GM12878 (cell line): ENCODE measurements at regions not wholly inside any gene's neighbourhood (a gene's known extent, or its start where the extent isn't known, plus 50 kb on each side); places are given as distances from the start of the nearest gene placed in this dataset.

ENCODE experiments used
- ATAC-seq: fragments of 200-7000 bp; cut with Tn5 transposase; 3 replicates; pipeline ENCODE4 v1.9.1; 2020; ENCODE audit warnings: mild to moderate bottlenecking, moderate library complexity
- BruUV-seq: library from RNA; stranded (reverse); fragments of 400-500 nt; replicated peaks from 2 replicates; lab custom pipeline; 2021; lab: Mats Ljungman, UMichigan
- CTCF ChIA-PET: fragments of 300-600 bp; sonication (Branson Sonifier 250); formaldehyde crosslinking; extraction: SDS; loops from one replicate; lab custom pipeline; 2021; ENCODE audit warnings: inconsistent platforms; lab: Yijun Ruan, JAX
- POLR2A ChIA-PET: fragments of 350-600 bp; formaldehyde crosslinking; extraction: SDS; loops from one replicate; lab custom pipeline; 2021; ENCODE audit warnings: inconsistent platforms; lab: Charles Lee
- RAD21 ChIA-PET: fragments of 300-600 bp; sonication (Branson Sonifier 250); formaldehyde crosslinking; loops from one replicate; lab custom pipeline; 2023; ENCODE audit warnings: antibody characterized with exemption; ENCODE audit not compliant: unreplicated experiment; lab: Charles Lee
- SMC1A ChIA-PET: fragments of 300-600 bp; sonication (Branson Sonifier 250); formaldehyde crosslinking; loops from one replicate; lab custom pipeline; 2023; ENCODE audit not compliant: unreplicated experiment, uncharacterized antibody; lab: Charles Lee
- DNase-seq: peaks from one replicate; pipeline ENCODE4 v3.0.0-alpha.2; 2011; ENCODE audit warnings: low read depth, low spot score
- FAIRE-seq: peaks from 3 replicates; lab custom pipeline; 2011; peaks lifted over from hg19 to GRCh38; lab: Jason Lieb, UNC
- H2AFZ ChIP-seq: 2 replicates; pipeline ENCODE4 v1.6.0; 2011; ENCODE audit warnings: low read depth, low read length, control low read depth; ENCODE audit not compliant: control insufficient read depth
- H3K27ac ChIP-seq: 2 replicates; pipeline ENCODE4 v1.5.1; 2011; ENCODE audit warnings: control low read depth; ENCODE audit not compliant: control insufficient read depth, insufficient read depth
- H3K27me3 ChIP-seq, 2 experiments: replicated peaks in 1 of 2; 2 replicates each; pipeline versions ENCODE4 v1.6.0 to v1.6.1; 2011; ENCODE audit warnings: low read length in 1 of 2; ENCODE audit not compliant: control insufficient read depth in 2 of 2, insufficient read depth in 2 of 2
- H3K36me3 ChIP-seq, 2 experiments: 2 replicates each; pipeline ENCODE4 v1.5.1; 2011; ENCODE audit warnings: low read length in 1 of 2; ENCODE audit not compliant: control insufficient read depth in 2 of 2, insufficient read depth in 2 of 2
- H3K4me1 ChIP-seq: 2 replicates; pipeline ENCODE4 v1.6.1; 2011; ENCODE audit warnings: mild to moderate bottlenecking, low read length, moderate library complexity, mixed read lengths; ENCODE audit not compliant: control insufficient read depth, insufficient read depth
- H3K4me2 ChIP-seq: 2 replicates; pipeline ENCODE4 v1.6.0; 2011; ENCODE audit warnings: control low read depth; ENCODE audit not compliant: control insufficient read depth, insufficient read depth
- H3K4me3 ChIP-seq: fragments of 200-600 bp; sonication (generic); 2 replicates; pipeline ENCODE4 v1.5.1; 2016
- H3K79me2 ChIP-seq: 2 replicates; pipeline ENCODE4 v1.6.0; 2011; ENCODE audit warnings: low read length; ENCODE audit not compliant: control insufficient read depth, insufficient read depth
- H3K9ac ChIP-seq: 2 replicates; pipeline ENCODE4 v1.8.0; 2011; ENCODE audit warnings: low read length, control low read depth, mixed read lengths; ENCODE audit not compliant: control insufficient read depth, insufficient read depth
- H3K9me3 ChIP-seq: replicated peaks from 3 replicates; pipeline ENCODE4 v1.5.1; 2011; ENCODE audit warnings: mild to moderate bottlenecking, low read length; ENCODE audit not compliant: control insufficient read depth, insufficient read depth
- H4K20me1 ChIP-seq: 2 replicates; pipeline ENCODE4 v1.6.0; 2011; ENCODE audit not compliant: control insufficient read depth, insufficient read depth
- ASH2L ChIP-seq: fragments of 300-600, 200-600 bp; sonication (generic); IDR thresholded peaks from 2 replicates; pipeline ENCODE4 v1.6.1; 2017; ENCODE audit warnings: low read depth, mild to moderate bottlenecking, borderline replicate concordance
- CEBPZ ChIP-seq: fragments of 150-350 bp; IDR thresholded peaks from 2 replicates; pipeline ENCODE4 v1.6.1; 2016; ENCODE audit warnings: low read depth, low read length
- HCFC1 ChIP-seq: fragments of 150-350 bp; IDR thresholded peaks from 2 replicates; pipeline ENCODE4 v1.6.1; 2014; ENCODE audit warnings: low read length
- KAT2A ChIP-seq: conservative IDR thresholded peaks from 2 replicates; pipeline ENCODE4 v1.6.1; 2011; ENCODE audit warnings: low read depth, low read length; ENCODE audit not compliant: control insufficient read depth
- MLLT1 ChIP-seq: fragments of 450-650 bp; IDR thresholded peaks from 2 replicates; pipeline ENCODE4 v1.6.1; 2016; ENCODE audit warnings: mild to moderate bottlenecking
- NR2C1 ChIP-seq: fragments of 450-650 bp; IDR thresholded peaks from 2 replicates; pipeline ENCODE4 v1.6.1; 2017; ENCODE audit warnings: antibody characterized with exemption, mild to moderate bottlenecking, moderate library complexity
- PBX3 ChIP-seq: IDR thresholded peaks from 2 replicates; pipeline ENCODE4 v1.6.1; 2011; ENCODE audit warnings: mild to moderate bottlenecking, low read depth, low read length, moderate library complexity; ENCODE audit not compliant: insufficient replicate concordance
- RELB ChIP-seq: fragments of 450-650 bp; IDR thresholded peaks from 2 replicates; pipeline ENCODE4 v1.6.1; 2017; ENCODE audit warnings: low read depth, mild to moderate bottlenecking, moderate library complexity
- SPI1 ChIP-seq: IDR thresholded peaks from 2 replicates; pipeline ENCODE4 v1.6.1; 2011; ENCODE audit warnings: low read depth, mild to moderate bottlenecking, low read length, moderate library complexity, borderline replicate concordance; ENCODE audit not compliant: insufficient read depth
- TAF1 ChIP-seq: IDR thresholded peaks from 2 replicates; pipeline ENCODE4 v1.6.1; 2011; ENCODE audit warnings: mild to moderate bottlenecking, low read depth, low read length, borderline replicate concordance
- TCF12 ChIP-seq: IDR thresholded peaks from 2 replicates; pipeline ENCODE4 v1.6.1; 2011; ENCODE audit warnings: low read depth, mild to moderate bottlenecking, low read length
- TCF7 ChIP-seq: IDR thresholded peaks from 2 replicates; pipeline ENCODE4 v1.6.1; 2014; ENCODE audit warnings: antibody characterized with exemption, borderline replicate concordance
- ZNF217 ChIP-seq: fragments of 450-650 bp; IDR thresholded peaks from 2 replicates; pipeline ENCODE4 v1.6.1; 2017; ENCODE audit warnings: antibody characterized with exemption, mild to moderate bottlenecking
- ZZZ3 ChIP-seq: IDR thresholded peaks from 2 replicates; pipeline ENCODE4 v1.6.1; 2011; ENCODE audit warnings: low read depth; ENCODE audit not compliant: control insufficient read depth, insufficient read length
- in situ Hi-C: fragments of 300-500 bp; cut with MboI; formaldehyde crosslinking; loops from 9 replicates; pipeline ENCODE4 v1.14.3; 2018; ENCODE audit warnings: mixed read lengths
- intact Hi-C: fragments of 100-400 bp; cut with micrococcal nuclease; formaldehyde crosslinking; loops from one replicate; pipeline ENCODE4 v1.14.2; 2022; ENCODE audit not compliant: unreplicated experiment

GRCh38 chr7:22662556-22663356 lies 64.2 kb upstream of the IL6 start (continued):
- no peak for TF ChIP-seq TCF7
- TF ChIP-seq SPI1 = no peak
- TF ChIP-seq, all 136 proteins: peak for 0

GRCh38 chr7:22662036-22662435 lies 65.0 kb upstream of the IL6 start:
- in situ Hi-C loops (no loop called here), intact Hi-C loops (loop anchor here (5.0 kb wide), 1 partner anchor 100 kb away; no protein-coding TSS in a partner anchor)
- Histone ChIP-seq H3K9me3 (no peaks in the 10 kb centered on the region), H3K27me3 (no peaks in the 10 kb centered on the region), H4K20me1 (no peaks in the 10 kb centered on the region), H3K79me2 (no peaks in the 10 kb centered on the region), H3K9ac (no peak overlapping the region), H3K4me1 (peaks cover 4% of the 10 kb centered on the region; the same call in 1 of the 2 replicates), H3K27ac (no peak overlapping the region), H3K36me3 (no peaks in the 10 kb centered on the region), H2AFZ (no peak overlapping the region), H3K4me2 (no peak overlapping the region), H3K4me3 (0 out of 2 replicates have a peak overlapping the region, but pooled peaks have one; percentile 15)
- POLR2A ChIA-PET = no interaction called here
- RAD21 ChIA-PET = interaction anchor here (0.6 kb wide), 1 partner anchor 771 kb away, joined by 4 read pairs; no protein-coding TSS in a partner anchor
- no peak for FAIRE-seq
- no peak for DNase-seq
- ATAC-seq = peak; percentile 76
- CTCF ChIA-PET = no interaction called here
- SMC1A ChIA-PET = no interaction called here
- BruUV-seq = no TSS peak
- TF ChIP-seq PBX3 (no peak), MLLT1 (no peak), ZZZ3 (no peak), TCF12 (no peak), RELB (no peak), HCFC1 (no peak), KAT2A (no peak), CEBPZ (no peak), ZNF217 (no peak), NR2C1 (no peak), ASH2L (no peak), TAF1 (no peak)
